ENCODE measurements at regions not wholly inside any gene's neighbourhood (a gene's known extent, or its start where the extent isn't known, plus 50 kb on each side); places are given as distances from the start of the nearest gene placed in this dataset.

DNA sequence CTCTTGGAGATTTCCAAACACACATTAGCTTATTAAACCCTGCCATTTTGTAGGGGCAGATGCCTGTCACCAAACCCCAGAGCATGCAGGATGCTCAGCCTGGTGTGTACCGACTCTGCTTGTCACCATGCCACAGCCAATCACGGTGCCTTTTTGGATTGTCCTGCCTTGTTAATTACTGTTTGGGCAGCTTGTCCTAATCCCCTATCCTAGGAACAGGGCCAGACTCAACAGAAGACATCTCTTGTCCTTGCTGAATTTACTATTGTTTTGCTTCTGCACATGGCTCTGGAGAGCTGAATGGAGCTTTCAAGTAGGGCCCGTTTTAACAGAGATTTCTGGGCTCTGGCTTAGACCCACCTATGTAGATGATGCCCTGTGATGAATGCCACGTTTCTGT, 388.5 kb downstream of the AACS start:
- no peak overlapping the region for H3K4me3 ChIP-seq (ENCODE audit: control insufficient read depth, low read depth, low read length)
- DNase-seq (ENCODE audit: low read depth), result no peak
- TF ChIP-seq, protein P1, sequence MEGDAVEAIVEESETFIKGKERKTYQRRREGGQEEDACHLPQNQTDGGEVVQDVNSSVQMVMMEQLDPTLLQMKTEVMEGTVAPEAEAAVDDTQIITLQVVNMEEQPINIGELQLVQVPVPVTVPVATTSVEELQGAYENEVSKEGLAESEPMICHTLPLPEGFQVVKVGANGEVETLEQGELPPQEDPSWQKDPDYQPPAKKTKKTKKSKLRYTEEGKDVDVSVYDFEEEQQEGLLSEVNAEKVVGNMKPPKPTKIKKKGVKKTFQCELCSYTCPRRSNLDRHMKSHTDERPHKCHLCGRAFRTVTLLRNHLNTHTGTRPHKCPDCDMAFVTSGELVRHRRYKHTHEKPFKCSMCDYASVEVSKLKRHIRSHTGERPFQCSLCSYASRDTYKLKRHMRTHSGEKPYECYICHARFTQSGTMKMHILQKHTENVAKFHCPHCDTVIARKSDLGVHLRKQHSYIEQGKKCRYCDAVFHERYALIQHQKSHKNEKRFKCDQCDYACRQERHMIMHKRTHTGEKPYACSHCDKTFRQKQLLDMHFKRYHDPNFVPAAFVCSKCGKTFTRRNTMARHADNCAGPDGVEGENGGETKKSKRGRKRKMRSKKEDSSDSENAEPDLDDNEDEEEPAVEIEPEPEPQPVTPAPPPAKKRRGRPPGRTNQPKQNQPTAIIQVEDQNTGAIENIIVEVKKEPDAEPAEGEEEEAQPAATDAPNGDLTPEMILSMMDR (IDR thresholded peaks at IDR 0.05; ENCODE audit: control insufficient read depth, insufficient read depth, low read depth, low read length, missing control alignments), result no peak

DNA sequence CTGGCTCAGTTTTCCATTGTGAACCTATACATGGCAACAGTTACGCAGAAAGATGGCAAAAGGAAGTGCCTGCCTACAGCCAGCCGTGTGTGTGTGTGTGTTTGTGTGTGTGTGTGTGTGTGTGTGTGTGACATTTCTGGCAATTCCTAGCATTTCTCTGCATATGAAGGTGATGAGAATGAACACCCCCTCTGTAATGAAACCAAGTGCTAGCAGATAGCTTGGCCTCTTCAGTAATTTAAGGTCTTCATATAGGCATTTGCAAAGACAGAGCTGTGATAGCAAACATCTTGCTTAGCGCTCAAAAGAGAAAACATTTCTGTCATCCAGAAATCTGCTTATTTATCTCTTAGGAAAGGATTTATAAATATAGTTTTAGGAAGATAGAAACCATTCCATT, 389.1 kb downstream of the AACS start:
- no peak for DNase-seq (ENCODE audit: low read depth)
- TF ChIP-seq, protein P1 (IDR thresholded peaks at IDR 0.05; ENCODE audit: control insufficient read depth, insufficient read depth, low read depth, low read length, missing control alignments), result no peak
- no peak overlapping the region for H3K4me3 ChIP-seq (ENCODE audit: control insufficient read depth, low read depth, low read length)

DNA sequence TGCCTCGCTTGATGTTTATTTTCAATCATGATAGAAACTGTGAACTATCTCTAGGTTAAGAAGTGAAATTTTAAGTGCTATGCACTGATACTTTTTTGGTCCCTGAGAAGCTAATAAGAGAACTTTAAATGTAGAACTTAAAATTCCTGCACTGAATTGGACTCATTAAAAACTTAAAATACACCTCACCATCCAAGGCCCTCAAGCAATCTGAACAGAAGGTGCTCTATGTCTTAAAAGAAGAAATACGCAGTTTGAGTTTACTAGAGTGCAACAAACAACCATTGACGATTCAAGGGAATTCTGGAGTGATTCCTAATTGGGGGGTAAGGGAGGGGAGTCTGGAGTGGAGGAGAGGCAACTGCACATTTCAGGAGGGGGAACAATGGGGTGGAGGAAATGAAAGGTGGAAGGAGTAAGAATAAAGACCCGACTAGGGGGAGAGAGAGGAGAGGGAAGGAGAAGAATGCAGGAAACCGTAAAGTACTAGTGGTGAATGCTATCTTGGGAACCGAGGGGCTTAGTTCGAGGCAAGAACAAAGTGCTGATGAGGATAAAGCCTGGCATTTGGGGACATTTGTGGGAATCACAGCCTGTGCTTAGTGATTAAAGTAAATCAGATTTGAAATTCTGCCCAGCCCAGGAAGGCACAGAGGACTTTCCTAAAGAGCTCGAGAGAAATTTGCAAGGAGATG, 389.7 kb downstream of the AACS start:
- TF ChIP-seq, protein P1 (IDR thresholded peaks at IDR 0.05; ENCODE audit: control insufficient read depth, insufficient read depth, low read depth, low read length, missing control alignments), result no peak
- no peak for DNase-seq (ENCODE audit: low read depth)
- no peak overlapping the region for H3K4me3 ChIP-seq (ENCODE audit: control insufficient read depth, low read depth, low read length)

DNA sequence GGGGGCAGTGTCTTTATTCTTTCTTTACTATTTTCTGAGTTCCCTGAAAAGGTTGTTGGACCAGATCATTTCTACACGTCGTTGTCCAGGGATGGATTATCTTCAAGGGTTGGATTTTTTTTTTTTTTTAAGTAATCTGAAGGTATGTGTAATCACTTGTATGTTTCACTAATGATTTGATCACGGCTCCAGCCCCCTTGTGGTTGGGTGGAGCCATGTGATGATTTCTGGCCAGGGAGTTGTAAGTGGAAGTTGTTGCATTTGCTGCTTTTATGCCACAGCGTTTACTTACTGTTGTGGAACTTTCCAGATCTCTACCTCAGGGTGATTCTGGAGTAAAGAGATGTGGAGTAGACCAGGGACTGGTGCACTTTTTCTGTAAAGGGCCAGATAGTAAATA, 390.3 kb downstream of the AACS start:
- no peak for DNase-seq (ENCODE audit: low read depth)

DNA sequence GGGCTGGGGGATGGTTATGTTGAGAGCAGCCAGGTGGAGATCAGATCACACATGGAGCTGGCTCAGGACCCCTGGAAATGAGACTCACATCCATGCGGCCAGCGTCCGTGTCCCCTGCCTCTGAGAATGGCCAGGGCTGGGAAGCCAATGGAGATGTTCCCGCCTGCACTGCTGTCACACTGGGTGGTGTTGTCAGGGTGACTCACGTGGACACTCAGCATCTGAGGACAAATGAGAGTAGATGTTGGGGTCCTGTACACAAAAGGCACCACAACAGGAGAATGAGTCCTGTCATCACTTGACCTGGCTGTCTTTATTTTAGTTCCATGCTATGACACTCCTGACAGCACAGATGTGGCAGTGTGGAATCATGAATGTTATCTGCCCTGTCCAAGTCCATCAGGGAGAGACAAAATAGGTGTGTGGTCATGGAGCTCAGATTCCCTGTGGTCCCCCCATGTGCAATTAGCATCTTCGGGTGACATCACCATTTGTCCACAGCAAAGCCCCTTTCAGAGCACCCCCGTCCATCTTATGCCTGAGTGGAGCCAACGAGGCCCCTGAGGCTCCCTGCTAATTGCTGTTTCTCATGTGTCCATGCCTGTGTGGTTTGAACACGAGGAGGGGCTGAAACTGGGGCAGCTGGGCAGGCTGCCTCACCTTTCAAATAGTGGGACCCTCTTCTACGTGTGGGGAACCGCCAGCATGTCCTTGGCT, 393.5 kb downstream of the AACS start:
- no peak for DNase-seq (ENCODE audit: low read depth)
- no peak overlapping the region for H3K4me3 ChIP-seq (ENCODE audit: control insufficient read depth, low read depth, low read length)
- TF ChIP-seq, protein P1 (IDR thresholded peaks at IDR 0.05; ENCODE audit: control insufficient read depth, insufficient read depth, low read depth, low read length, missing control alignments), result no peak

More for the DNA sequence above, 390.3 kb downstream of the AACS start:
- TF ChIP-seq, protein P1 (IDR thresholded peaks at IDR 0.05; ENCODE audit: control insufficient read depth, insufficient read depth, low read depth, low read length, missing control alignments), result no peak
- H3K4me3 ChIP-seq (ENCODE audit: control insufficient read depth, low read depth, low read length), result no peak overlapping the region

DNA sequence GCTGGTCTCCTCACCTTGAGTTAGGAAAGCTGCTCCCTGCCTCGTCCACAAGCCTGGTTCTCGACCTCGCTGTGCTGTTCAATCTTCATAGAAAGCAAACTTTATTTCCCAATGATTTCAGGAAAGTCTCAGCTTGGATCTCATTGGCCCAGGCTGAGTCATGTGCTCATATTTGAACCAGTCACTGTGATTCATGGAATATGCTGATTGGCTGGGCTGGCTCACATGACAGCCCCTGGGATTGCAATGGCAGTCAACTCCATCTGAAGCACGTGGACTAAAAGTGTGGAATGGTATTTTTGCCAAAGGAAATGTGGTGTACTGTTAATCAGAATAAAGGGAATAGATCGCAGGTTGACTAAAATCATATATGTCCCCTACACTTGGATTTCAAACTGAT, 396.6 kb downstream of the AACS start:
- TF ChIP-seq, protein P1 (IDR thresholded peaks at IDR 0.05; ENCODE audit: control insufficient read depth, insufficient read depth, low read depth, low read length, missing control alignments), result no peak
- no peak overlapping the region for H3K4me3 ChIP-seq (ENCODE audit: control insufficient read depth, low read depth, low read length)
- no peak for DNase-seq (ENCODE audit: low read depth)
